Esophagus squamous epithelium (tissue), 4 donors: ENCODE measurements at regions not wholly inside any gene's neighbourhood (a gene's known extent, or its start where the extent isn't known, plus 50 kb on each side); places are given as distances from the start of the nearest gene placed in this dataset.

ENCODE experiments used
- POLR2A ChIP-seq, 4 donors: fragments of 450-650 bp; IDR thresholded peaks; one replicate each; pipeline ENCODE4 v1.6.1; 2017; ENCODE audit warnings: antibody characterized with exemption in 4 of 4, mild to moderate bottlenecking in 4 of 4, moderate library complexity in 3 of 4
- TF ChIP-seq, protein P1 (sequence below), 6 experiments: fragments of 450-650 bp in 4 of 6; fragments of 200-600 bp in 2 of 6; sonication (generic) in 2 of 6; IDR thresholded peaks; one replicate each; pipeline ENCODE4 v1.5.1; 2016 to 2019; ENCODE audit warnings: antibody characterized with exemption in 6 of 6, mild to moderate bottlenecking in 4 of 6, moderate library complexity in 4 of 6

DNA sequence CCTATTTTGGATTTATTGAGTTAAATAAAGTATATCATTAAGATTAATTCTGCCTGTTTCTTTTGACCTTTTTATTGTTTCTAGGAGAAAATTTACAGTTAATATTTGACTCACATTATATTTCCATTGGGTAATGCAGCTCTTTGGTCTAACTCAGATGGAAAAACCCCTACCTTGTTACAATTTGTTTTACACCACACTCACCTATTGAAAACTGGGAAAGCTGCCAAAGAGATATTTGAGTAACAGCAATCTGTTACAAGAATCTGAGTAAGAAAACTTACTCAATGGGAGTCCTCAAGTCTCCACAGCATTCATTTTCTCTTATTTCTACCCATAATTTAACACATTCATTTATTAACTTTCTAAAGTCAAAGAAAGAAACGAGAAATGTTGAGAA, 108.0 kb upstream of the TLL1 start:
- TF ChIP-seq, protein P1, sequence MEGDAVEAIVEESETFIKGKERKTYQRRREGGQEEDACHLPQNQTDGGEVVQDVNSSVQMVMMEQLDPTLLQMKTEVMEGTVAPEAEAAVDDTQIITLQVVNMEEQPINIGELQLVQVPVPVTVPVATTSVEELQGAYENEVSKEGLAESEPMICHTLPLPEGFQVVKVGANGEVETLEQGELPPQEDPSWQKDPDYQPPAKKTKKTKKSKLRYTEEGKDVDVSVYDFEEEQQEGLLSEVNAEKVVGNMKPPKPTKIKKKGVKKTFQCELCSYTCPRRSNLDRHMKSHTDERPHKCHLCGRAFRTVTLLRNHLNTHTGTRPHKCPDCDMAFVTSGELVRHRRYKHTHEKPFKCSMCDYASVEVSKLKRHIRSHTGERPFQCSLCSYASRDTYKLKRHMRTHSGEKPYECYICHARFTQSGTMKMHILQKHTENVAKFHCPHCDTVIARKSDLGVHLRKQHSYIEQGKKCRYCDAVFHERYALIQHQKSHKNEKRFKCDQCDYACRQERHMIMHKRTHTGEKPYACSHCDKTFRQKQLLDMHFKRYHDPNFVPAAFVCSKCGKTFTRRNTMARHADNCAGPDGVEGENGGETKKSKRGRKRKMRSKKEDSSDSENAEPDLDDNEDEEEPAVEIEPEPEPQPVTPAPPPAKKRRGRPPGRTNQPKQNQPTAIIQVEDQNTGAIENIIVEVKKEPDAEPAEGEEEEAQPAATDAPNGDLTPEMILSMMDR (IDR thresholded peaks at IDR 0.05), result no peak
- TF ChIP-seq POLR2A (IDR thresholded peaks at IDR 0.05), result no peak
